Ascending aorta (tissue), 2 donors: ENCODE measurements at regions not wholly inside any gene's neighbourhood (a gene's known extent, or its start where the extent isn't known, plus 50 kb on each side); places are given as distances from the start of the nearest gene placed in this dataset.

Experiments used
- DNase-seq, 2 donors: peaks; one replicate each; pipeline ENCODE4 v3.0.0-alpha.2; 2019; ENCODE audit warnings: low spot score in 2 of 2
- H3K27ac ChIP-seq, 2 donors: fragments of 200-600 bp; sonication (generic); one replicate each; pipeline ENCODE4 v1.5.1; 2016 to 2017; ENCODE audit warnings: mild to moderate bottlenecking in 1 of 2
- H3K27me3 ChIP-seq: fragments of 200-600 bp; sonication (generic); one replicate; pipeline ENCODE4 v1.5.1; 2017
- H3K36me3 ChIP-seq, 2 donors: fragments of 200-600 bp; sonication (generic); one replicate each; pipeline ENCODE4 v1.5.1; 2016
- H3K4me1 ChIP-seq, 2 donors: fragments of 200-600 bp; sonication (generic); one replicate each; pipeline ENCODE4 v1.5.1; 2016 to 2017; ENCODE audit warnings: mild to moderate bottlenecking in 1 of 2
- H3K4me3 ChIP-seq, 2 donors: fragments of 200-600 bp; sonication (generic); one replicate each; pipeline ENCODE4 v1.5.1; 2016 to 2017; ENCODE audit warnings: mild to moderate bottlenecking in 1 of 2
- H3K9me3 ChIP-seq, 2 donors: fragments of 200-600 bp; sonication (generic); one replicate each; pipeline ENCODE4 v1.5.1; 2016
- intact Hi-C: fragments of 100-400 bp; cut with DNase I; formaldehyde crosslinking; loops from one replicate; pipeline ENCODE4 v1.15.1; 2023
- TF ChIP-seq, protein P1 (sequence below), 3 experiments: fragments of 200-600 bp in 2 of 3; fragments of 450-650 bp in 1 of 3; sonication (generic) in 2 of 3; IDR thresholded peaks; one replicate each; pipeline ENCODE4 v1.5.1; 2016 to 2019; ENCODE audit warnings: antibody characterized with exemption in 3 of 3, mild to moderate bottlenecking in 1 of 3, moderate library complexity in 1 of 3

DNA sequence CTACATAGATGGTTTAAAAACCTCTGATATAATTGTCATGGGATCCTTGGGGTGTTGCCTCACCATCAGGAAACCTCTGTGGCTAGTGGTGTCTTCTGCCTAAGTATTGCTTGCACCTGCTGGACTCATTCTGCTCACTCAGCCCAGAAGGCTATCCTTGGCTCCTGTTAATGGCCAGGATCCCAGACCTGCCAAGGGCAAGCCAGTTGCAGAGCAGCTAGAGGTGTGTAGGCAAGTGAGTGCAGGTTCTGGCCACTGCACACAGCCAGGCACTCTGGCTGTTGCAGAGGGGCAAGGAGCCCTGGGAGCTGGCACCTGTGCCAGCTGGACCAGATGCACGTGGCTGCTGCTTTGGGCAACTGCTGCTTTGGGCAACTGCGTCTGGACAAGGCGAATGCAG is 1125.8 kb downstream of the SI start:
- H3K36me3 ChIP-seq = no peaks in the 10 kb centered on the region
- no peaks in the 10 kb centered on the region for H3K4me1 ChIP-seq
- TF ChIP-seq, protein P1, sequence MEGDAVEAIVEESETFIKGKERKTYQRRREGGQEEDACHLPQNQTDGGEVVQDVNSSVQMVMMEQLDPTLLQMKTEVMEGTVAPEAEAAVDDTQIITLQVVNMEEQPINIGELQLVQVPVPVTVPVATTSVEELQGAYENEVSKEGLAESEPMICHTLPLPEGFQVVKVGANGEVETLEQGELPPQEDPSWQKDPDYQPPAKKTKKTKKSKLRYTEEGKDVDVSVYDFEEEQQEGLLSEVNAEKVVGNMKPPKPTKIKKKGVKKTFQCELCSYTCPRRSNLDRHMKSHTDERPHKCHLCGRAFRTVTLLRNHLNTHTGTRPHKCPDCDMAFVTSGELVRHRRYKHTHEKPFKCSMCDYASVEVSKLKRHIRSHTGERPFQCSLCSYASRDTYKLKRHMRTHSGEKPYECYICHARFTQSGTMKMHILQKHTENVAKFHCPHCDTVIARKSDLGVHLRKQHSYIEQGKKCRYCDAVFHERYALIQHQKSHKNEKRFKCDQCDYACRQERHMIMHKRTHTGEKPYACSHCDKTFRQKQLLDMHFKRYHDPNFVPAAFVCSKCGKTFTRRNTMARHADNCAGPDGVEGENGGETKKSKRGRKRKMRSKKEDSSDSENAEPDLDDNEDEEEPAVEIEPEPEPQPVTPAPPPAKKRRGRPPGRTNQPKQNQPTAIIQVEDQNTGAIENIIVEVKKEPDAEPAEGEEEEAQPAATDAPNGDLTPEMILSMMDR (IDR thresholded peaks at IDR 0.05) = no peak
- no peak overlapping the region for H3K27ac ChIP-seq
- H3K9me3 ChIP-seq = no peaks in the 10 kb centered on the region
- DNase-seq = no peak
- H3K4me3 ChIP-seq = no peak overlapping the region
- intact Hi-C loops = no loop called here
- H3K27me3 ChIP-seq = no peaks in the 10 kb centered on the region

DNA sequence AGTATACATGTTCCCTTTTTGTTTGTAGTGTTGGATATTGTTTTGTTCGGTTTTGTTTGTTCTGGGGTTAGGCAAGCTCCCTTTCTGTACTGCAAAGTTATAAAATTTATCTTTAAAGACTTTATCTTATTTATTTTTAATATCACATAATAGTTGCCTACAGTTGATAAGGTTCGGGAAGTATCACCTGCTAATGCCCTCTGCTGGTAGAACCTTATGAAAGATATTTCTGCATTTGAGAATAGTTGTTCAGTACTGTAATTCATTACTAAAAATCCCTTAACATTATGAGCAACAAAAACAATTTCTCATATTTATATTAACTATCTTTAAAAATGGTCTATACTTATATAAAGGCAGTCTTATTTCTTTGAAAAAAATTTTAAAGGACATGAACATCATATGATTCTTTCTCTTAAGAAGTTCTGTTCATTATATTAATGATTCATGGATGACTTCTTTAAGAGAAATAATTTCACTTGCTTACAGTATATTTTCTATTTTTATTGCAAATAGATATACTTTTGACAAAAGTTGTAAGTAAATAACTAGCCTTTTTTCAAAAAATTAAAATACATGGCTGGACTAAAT is 1126.8 kb downstream of the SI start:
- Histone ChIP-seq H3K4me1 (no peaks in the 10 kb centered on the region), H3K4me3 (no peak overlapping the region), H3K27ac (no peak overlapping the region), H3K36me3 (no peaks in the 10 kb centered on the region), H3K9me3 (no peaks in the 10 kb centered on the region), H3K27me3 (no peaks in the 10 kb centered on the region)
- TF ChIP-seq, protein P1 (IDR thresholded peaks at IDR 0.05) = peak in 2 of 3 experiments; percentile 7 to 20
- no peak for DNase-seq
- intact Hi-C loops = no loop called here

DNA sequence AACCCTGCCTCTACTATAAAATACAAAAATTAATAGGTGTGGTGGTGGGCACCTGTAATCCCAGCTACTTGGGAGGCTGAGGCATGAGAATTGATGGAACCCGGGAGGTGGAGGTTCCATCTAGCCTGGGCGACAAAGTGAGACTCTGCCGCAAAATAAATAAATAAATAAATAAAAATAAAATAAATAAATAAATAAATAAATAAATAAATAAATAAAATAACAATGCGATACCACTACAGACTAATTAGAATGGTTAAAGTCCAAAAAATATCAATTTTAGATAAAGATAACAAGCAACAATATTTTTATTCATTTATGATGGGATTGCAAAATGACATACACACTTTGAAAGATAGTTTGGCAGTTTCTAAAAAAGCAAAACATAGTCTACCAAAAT is 1131.5 kb downstream of the SI start:
- intact Hi-C loops = no loop called here
- no peak overlapping the region for H3K4me3 ChIP-seq
- no peaks in the 10 kb centered on the region for H3K36me3 ChIP-seq
- TF ChIP-seq, protein P1 (IDR thresholded peaks at IDR 0.05) = no peak
- no peak overlapping the region for H3K27ac ChIP-seq
- DNase-seq = no peak
- H3K4me1 ChIP-seq = no peaks in the 10 kb centered on the region
- H3K27me3 ChIP-seq = no peaks in the 10 kb centered on the region
- no peaks in the 10 kb centered on the region for H3K9me3 ChIP-seq

DNA sequence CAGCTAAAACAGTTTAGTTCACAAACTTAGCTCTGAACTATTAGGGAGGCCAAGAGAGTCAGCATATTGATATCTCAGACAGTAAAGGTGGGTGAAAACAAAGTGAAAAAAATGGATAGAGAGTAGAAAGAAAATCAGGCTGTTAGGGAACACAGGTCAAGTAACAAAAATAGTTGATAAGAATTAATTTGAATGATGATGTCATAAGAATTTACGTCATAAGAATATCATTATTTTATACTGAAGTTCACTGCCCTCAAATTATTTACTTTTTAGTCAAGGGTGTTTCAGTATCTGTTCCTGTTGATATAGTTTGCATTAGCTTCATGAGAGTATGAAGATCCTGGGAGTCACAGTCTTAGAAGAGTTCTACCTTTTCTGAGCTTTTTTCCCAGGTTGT is 1134.6 kb downstream of the SI start:
- no peak for DNase-seq
- intact Hi-C loops = no loop called here
- Histone ChIP-seq H3K4me1 (no peaks in the 10 kb centered on the region), H3K27ac (no peak overlapping the region), H3K4me3 (no peak overlapping the region), H3K9me3 (no peaks in the 10 kb centered on the region), H3K27me3 (no peaks in the 10 kb centered on the region), H3K36me3 (no peaks in the 10 kb centered on the region)
- TF ChIP-seq, protein P1 (IDR thresholded peaks at IDR 0.05) = no peak

DNA sequence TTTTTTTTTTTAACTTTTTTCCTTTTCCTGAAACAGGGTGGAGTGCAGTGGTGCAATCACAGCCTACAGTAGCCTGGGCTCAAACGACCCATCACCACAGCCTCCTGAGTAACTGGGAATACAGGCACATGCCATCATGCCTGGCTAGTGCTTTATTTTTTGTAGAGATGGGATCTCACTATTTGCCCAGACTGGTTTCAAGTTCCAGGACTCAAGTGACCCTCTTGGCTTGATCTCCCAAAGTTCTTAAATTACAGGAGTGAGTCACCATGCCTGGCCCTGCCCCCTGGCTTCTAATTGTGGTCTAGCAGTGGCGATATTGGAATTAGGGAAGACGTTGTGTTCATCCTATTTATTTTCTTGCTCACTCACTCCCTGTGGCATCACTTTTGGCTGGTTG is 1138.4 kb downstream of the SI start:
- TF ChIP-seq, protein P1 (IDR thresholded peaks at IDR 0.05) = no peak
- Histone ChIP-seq H3K4me3 (no peak overlapping the region), H3K27ac (no peak overlapping the region), H3K36me3 (no peaks in the 10 kb centered on the region), H3K4me1 (no peaks in the 10 kb centered on the region), H3K27me3 (no peaks in the 10 kb centered on the region), H3K9me3 (no peaks in the 10 kb centered on the region)
- intact Hi-C loops = no loop called here
- DNase-seq = no peak

DNA sequence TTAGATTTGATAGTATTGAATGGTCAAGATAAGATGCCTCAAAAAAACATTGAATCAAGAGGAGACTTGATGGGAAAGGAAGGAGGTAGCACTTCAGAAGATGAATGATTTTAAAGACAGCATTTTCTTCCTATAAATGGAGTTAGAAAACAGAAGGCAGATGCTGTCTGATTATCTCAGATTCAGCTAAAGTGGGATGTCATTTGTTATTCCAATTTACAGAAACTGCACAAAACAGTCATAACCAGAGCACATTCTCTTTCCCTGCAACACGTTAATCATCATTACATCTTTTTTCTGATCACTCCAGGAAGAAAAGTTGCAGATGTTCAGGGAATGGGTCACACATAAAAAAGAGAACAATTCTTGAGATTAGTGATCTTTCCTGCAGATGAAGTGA is 1141.8 kb downstream of the SI start:
- TF ChIP-seq, protein P1 (IDR thresholded peaks at IDR 0.05) = no peak
- Histone ChIP-seq H3K27me3 (no peaks in the 10 kb centered on the region), H3K4me3 (no peak overlapping the region), H3K9me3 (no peaks in the 10 kb centered on the region), H3K4me1 (no peaks in the 10 kb centered on the region), H3K36me3 (no peaks in the 10 kb centered on the region), H3K27ac (no peak overlapping the region)
- intact Hi-C loops = no loop called here
- DNase-seq = no peak
